A673 (cell line): ENCODE measurements at regions not wholly inside any gene's neighbourhood (a gene's known extent, or its start where the extent isn't known, plus 50 kb on each side); places are given as distances from the start of the nearest gene placed in this dataset.

Experiments
- BruUV-seq: library from RNA; stranded (reverse); fragments of 400-500 nt; replicated peaks from 2 replicates; lab custom pipeline; 2021; lab: Mats Ljungman, UMichigan
- CTCF ChIA-PET: fragments of 300-600 bp; sonication (Branson Sonifier 250); formaldehyde crosslinking; loops from one replicate; lab custom pipeline; 2022; ENCODE audit warnings: antibody characterized with exemption; lab: Charles Lee
- POLR2A ChIA-PET: fragments of 300-600 bp; sonication (Branson Sonifier 250); formaldehyde crosslinking; loops from one replicate; lab custom pipeline; 2022; ENCODE audit warnings: antibody characterized with exemption; ENCODE audit not compliant: low non-redundant PET; lab: Charles Lee
- DNase-seq: peaks from one replicate; pipeline ENCODE4 v3.0.0-alpha.2; 2015; ENCODE audit warnings: low spot score
- H3K27ac ChIP-seq: fragments of 200-600 bp; sonication (generic); 2 replicates; pipeline ENCODE4 v1.5.1; 2016; ENCODE audit warnings: mixed run types, low read depth, mild to moderate bottlenecking, mixed read lengths, antibody characterized with exemption, low read length; ENCODE audit not compliant: poor library complexity, severe bottlenecking
- H3K27me3 ChIP-seq: fragments of 200-600 bp; sonication (generic); replicated peaks from 2 replicates; pipeline ENCODE4 v1.6.1; 2017; ENCODE audit warnings: mixed run types, low read depth, mild to moderate bottlenecking, mixed read lengths, antibody characterized with exemption, low read length; ENCODE audit not compliant: insufficient read depth, poor library complexity
- H3K36me3 ChIP-seq: fragments of 200-600 bp; sonication (generic); 2 replicates; pipeline ENCODE4 v1.6.1; 2016; ENCODE audit warnings: mixed run types, mild to moderate bottlenecking, mixed read lengths, antibody characterized with exemption, low read length; ENCODE audit not compliant: insufficient read depth, poor library complexity, severe bottlenecking
- H3K4me1 ChIP-seq: fragments of 200-600 bp; sonication (generic); 2 replicates; pipeline ENCODE4 v1.6.1; 2017; ENCODE audit warnings: mixed run types, mild to moderate bottlenecking, mixed read lengths, antibody characterized with exemption, low read length; ENCODE audit not compliant: insufficient read depth, poor library complexity, severe bottlenecking
- H3K4me3 ChIP-seq: fragments of 200-600 bp; sonication (generic); 2 replicates; pipeline ENCODE4 v1.5.1; 2016; ENCODE audit warnings: low read depth, mixed run types, mild to moderate bottlenecking, mixed read lengths, low read length; ENCODE audit not compliant: poor library complexity, severe bottlenecking
- H3K9me3 ChIP-seq: fragments of 200-600 bp; sonication (generic); 2 replicates; pipeline ENCODE4 v1.6.1; 2016; ENCODE audit warnings: mixed run types, low read depth, mild to moderate bottlenecking, mixed read lengths, antibody characterized with exemption, low read length; ENCODE audit not compliant: poor library complexity, severe bottlenecking
- CTCF ChIP-seq: fragments of 300-800, 200-600 bp; sonication (generic); conservative IDR thresholded peaks from 2 replicates; pipeline ENCODE4 v1.5.1; 2017; ENCODE audit warnings: low read depth, mild to moderate bottlenecking, antibody characterized with exemption, low read length, moderate library complexity, mixed read lengths
- EZH2 ChIP-seq: fragments of 200-600 bp; sonication (generic); IDR thresholded peaks from 2 replicates; pipeline ENCODE4 v1.6.1; 2017; ENCODE audit warnings: borderline replicate concordance, low read depth, mild to moderate bottlenecking, mixed read lengths, antibody characterized with exemption, low read length; ENCODE audit not compliant: poor library complexity, severe bottlenecking
- intact Hi-C: fragments of 100-400 bp; cut with micrococcal nuclease; formaldehyde crosslinking; loops from one replicate; pipeline ENCODE4 v1.10.0; 2022; ENCODE audit not compliant: unreplicated experiment

GRCh38 chr9:81517954-81518353 is 171.4 kb downstream of the TLE1 start:
- no TSS peak for BruUV-seq
- H3K4me3 ChIP-seq: no peak overlapping the region
- intact Hi-C loops: no loop called here
- no peaks in the 10 kb centered on the region for H3K36me3 ChIP-seq
- ChIA-PET POLR2A (no interaction called here), CTCF (no interaction called here)
- TF ChIP-seq CTCF (no peak), EZH2 (no peak)
- H3K27ac ChIP-seq: no peak overlapping the region
- DNase-seq: no peak
- no peaks in the 10 kb centered on the region for H3K4me1 ChIP-seq
- H3K27me3 ChIP-seq: no peaks in the 10 kb centered on the region
- no peaks in the 10 kb centered on the region for H3K9me3 ChIP-seq

GRCh38 chr9:81513059-81513458 is 176.3 kb downstream of the TLE1 start:
- CTCF ChIA-PET: no interaction called here
- intact Hi-C loops: no loop called here
- BruUV-seq: no TSS peak
- H3K27me3 ChIP-seq: no peaks in the 10 kb centered on the region
- no peak overlapping the region for H3K27ac ChIP-seq
- no peak overlapping the region for H3K4me3 ChIP-seq
- H3K36me3 ChIP-seq: no peaks in the 10 kb centered on the region
- DNase-seq: no peak
- POLR2A ChIA-PET: no interaction called here
- no peaks in the 10 kb centered on the region for H3K9me3 ChIP-seq
- no peak for TF ChIP-seq CTCF
- H3K4me1 ChIP-seq: no peaks in the 10 kb centered on the region

GRCh38 chr9:81512641-81513040 is 176.7 kb downstream of the TLE1 start:
- H3K4me1 ChIP-seq: no peaks in the 10 kb centered on the region
- no TSS peak for BruUV-seq
- TF ChIP-seq CTCF (no peak), EZH2 (no peak)
- CTCF ChIA-PET: no interaction called here
- POLR2A ChIA-PET: no interaction called here
- no peaks in the 10 kb centered on the region for H3K9me3 ChIP-seq
- H3K4me3 ChIP-seq: no peak overlapping the region
- H3K27ac ChIP-seq: no peak overlapping the region
- intact Hi-C loops: no loop called here
- H3K36me3 ChIP-seq: no peaks in the 10 kb centered on the region
- no peak for DNase-seq
- no peaks in the 10 kb centered on the region for H3K27me3 ChIP-seq
